BE2C (cell line): ENCODE measurements at regions not wholly inside any gene's neighbourhood (a gene's known extent, or its start where the extent isn't known, plus 50 kb on each side); places are given as distances from the start of the nearest gene placed in this dataset.
"Not testable (repeated sequence)": the region's sequence is repeated elsewhere in the genome, so short reads cannot be mapped to it uniquely, and the experiment has no call there.

Source experiments
- DNase-seq: peaks from one replicate; pipeline ENCODE4 v3.0.0-alpha.2; 2020
- H3K27me3 ChIP-seq: fragments of 250-450 bp; sonication (Bioruptor Pico); 2 replicates; pipeline ENCODE4 v1.5.1; 2020; ENCODE audit warnings: mild to moderate bottlenecking
- H3K36me3 ChIP-seq: fragments of 250-450 bp; sonication (Bioruptor Pico); 2 replicates; pipeline ENCODE4 v1.5.1; 2020; ENCODE audit warnings: mild to moderate bottlenecking
- H3K4me1 ChIP-seq: fragments of 250-450 bp; sonication (Bioruptor Pico); 2 replicates; pipeline ENCODE4 v1.5.1; 2020
- H3K4me3 ChIP-seq: 2 replicates; pipeline ENCODE4 v1.5.1; 2011; ENCODE audit warnings: low read depth, low read length
- H3K9me3 ChIP-seq: fragments of 250-450 bp; sonication (Bioruptor Pico); 2 replicates; pipeline ENCODE4 v1.5.1; 2020
- CTCF ChIP-seq: IDR thresholded peaks from 2 replicates; pipeline ENCODE4 v1.5.1; 2012; ENCODE audit warnings: mild to moderate bottlenecking, low read depth, low read length

- Histone ChIP-seq H3K4me1 (no peaks in the 10 kb centered on the region), H3K36me3 (no peaks in the 10 kb centered on the region), H3K27me3 (no peaks in the 10 kb centered on the region; the same call in 1 of the 2 replicates), H3K4me3 (no peak overlapping the region), H3K9me3 (no peaks in the 10 kb centered on the region)
- TF ChIP-seq CTCF: no peak
- DNase-seq: no peak
Measured at GRCh38 chr20:4318891-4319290, 69.8 kb upstream of the ADRA1D start.

GRCh38 chr20:4310616-4311015, 61.5 kb upstream of the ADRA1D start:
- H3K9me3 ChIP-seq, H3K4me1 ChIP-seq, H3K4me3 ChIP-seq, H3K27me3 ChIP-seq, DNase-seq, H3K36me3 ChIP-seq: not testable (repeated sequence)

- no peak for DNase-seq
- no peaks in the 10 kb centered on the region for H3K4me1 ChIP-seq
- H3K27me3 ChIP-seq: no peaks in the 10 kb centered on the region
- no peaks in the 10 kb centered on the region for H3K36me3 ChIP-seq
- no peaks in the 10 kb centered on the region for H3K9me3 ChIP-seq
- no peak overlapping the region for H3K4me3 ChIP-seq
- no peak for TF ChIP-seq CTCF
Measured at GRCh38 chr20:4306206-4306605, 57.1 kb upstream of the ADRA1D start.

DNA sequence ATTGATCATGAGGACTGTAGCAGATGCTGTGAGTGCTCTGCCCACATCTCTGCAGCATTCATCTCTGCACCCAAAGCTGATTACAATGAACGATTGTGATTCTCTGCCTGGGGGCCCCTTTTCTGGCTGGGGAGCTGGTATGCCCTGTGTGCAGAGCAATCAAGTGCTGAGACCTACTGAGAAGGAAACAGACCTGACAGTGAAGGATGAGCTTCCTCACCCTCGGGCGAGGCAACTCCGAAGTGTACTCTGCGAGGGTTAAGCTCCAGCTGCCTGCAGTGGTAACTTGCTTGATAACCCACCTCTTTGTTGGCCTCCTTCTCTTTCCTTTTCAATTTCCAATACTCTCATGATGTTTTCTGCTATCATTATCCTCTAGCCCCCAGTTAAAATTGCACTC, 56.0 kb upstream of the ADRA1D start:
- H3K27me3 ChIP-seq: no peaks in the 10 kb centered on the region
- H3K4me3 ChIP-seq: no peak overlapping the region
- H3K9me3 ChIP-seq: no peaks in the 10 kb centered on the region
- no peaks in the 10 kb centered on the region for H3K36me3 ChIP-seq
- no peaks in the 10 kb centered on the region for H3K4me1 ChIP-seq
- no peak for TF ChIP-seq CTCF
- DNase-seq: no peak

- Histone ChIP-seq H3K4me1 (no peaks in the 10 kb centered on the region), H3K4me3 (no peak overlapping the region), H3K27me3 (no peaks in the 10 kb centered on the region), H3K9me3 (no peaks in the 10 kb centered on the region), H3K36me3 (no peaks in the 10 kb centered on the region)
- DNase-seq: no peak
- no peak for TF ChIP-seq CTCF
Measured at GRCh38 chr20:4304601-4305000, 55.5 kb upstream of the ADRA1D start.

DNA sequence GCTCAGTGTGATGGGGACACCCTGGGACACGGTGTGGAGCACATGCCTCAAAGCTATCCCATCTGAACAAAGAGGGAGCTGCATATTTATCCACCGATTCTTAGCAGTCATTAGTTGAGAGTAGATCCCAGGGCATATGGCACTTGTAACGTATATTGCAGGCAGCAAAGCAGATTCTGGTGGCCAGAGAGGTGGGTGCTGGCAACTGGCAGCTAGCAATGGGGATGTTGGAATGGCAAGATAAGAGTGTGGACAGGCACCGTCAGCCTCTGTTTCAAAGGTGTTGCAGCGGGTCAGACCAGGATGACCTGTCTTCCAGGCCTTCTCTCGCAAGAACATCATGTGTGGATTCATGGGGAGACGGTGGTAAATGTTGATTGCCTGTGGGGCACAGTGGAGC, 54.0 kb upstream of the ADRA1D start:
- no peak overlapping the region for H3K4me3 ChIP-seq
- DNase-seq: no peak
- no peaks in the 10 kb centered on the region for H3K27me3 ChIP-seq
- H3K36me3 ChIP-seq: no peaks in the 10 kb centered on the region
- TF ChIP-seq CTCF: no peak
- H3K9me3 ChIP-seq: no peaks in the 10 kb centered on the region
- no peaks in the 10 kb centered on the region for H3K4me1 ChIP-seq

GRCh38 chr20:4300921-4301320, 51.8 kb upstream of the ADRA1D start:
- H3K9me3 ChIP-seq: no peaks in the 10 kb centered on the region
- no peak for TF ChIP-seq CTCF
- H3K36me3 ChIP-seq: no peaks in the 10 kb centered on the region
- H3K27me3 ChIP-seq: no peaks in the 10 kb centered on the region
- no peaks in the 10 kb centered on the region for H3K4me1 ChIP-seq
- no peak overlapping the region for H3K4me3 ChIP-seq
- DNase-seq: no peak
